GM12878 (cell line): ENCODE measurements at regions not wholly inside any gene's neighbourhood (a gene's known extent, or its start where the extent isn't known, plus 50 kb on each side); places are given as distances from the start of the nearest gene placed in this dataset.

Experiments used
- ATAC-seq: fragments of 200-7000 bp; cut with Tn5 transposase; 3 replicates; pipeline ENCODE4 v1.9.1; 2020; ENCODE audit warnings: mild to moderate bottlenecking, moderate library complexity
- BruUV-seq: library from RNA; stranded (reverse); fragments of 400-500 nt; replicated peaks from 2 replicates; lab custom pipeline; 2021; lab: Mats Ljungman, UMichigan
- CTCF ChIA-PET: fragments of 300-600 bp; sonication (Branson Sonifier 250); formaldehyde crosslinking; extraction: SDS; loops from one replicate; lab custom pipeline; 2021; ENCODE audit warnings: inconsistent platforms; lab: Yijun Ruan, JAX
- POLR2A ChIA-PET: fragments of 350-600 bp; formaldehyde crosslinking; extraction: SDS; loops from one replicate; lab custom pipeline; 2021; ENCODE audit warnings: inconsistent platforms; lab: Charles Lee
- RAD21 ChIA-PET: fragments of 300-600 bp; sonication (Branson Sonifier 250); formaldehyde crosslinking; loops from one replicate; lab custom pipeline; 2023; ENCODE audit warnings: antibody characterized with exemption; ENCODE audit not compliant: unreplicated experiment; lab: Charles Lee
- SMC1A ChIA-PET: fragments of 300-600 bp; sonication (Branson Sonifier 250); formaldehyde crosslinking; loops from one replicate; lab custom pipeline; 2023; ENCODE audit not compliant: unreplicated experiment, uncharacterized antibody; lab: Charles Lee
- DNase-seq: peaks from one replicate; pipeline ENCODE4 v3.0.0-alpha.2; 2011; ENCODE audit warnings: low read depth, low spot score
- FAIRE-seq: peaks from 3 replicates; lab custom pipeline; 2011; peaks lifted over from hg19 to GRCh38; lab: Jason Lieb, UNC
- H2AFZ ChIP-seq: 2 replicates; pipeline ENCODE4 v1.6.0; 2011; ENCODE audit warnings: low read depth, low read length, control low read depth; ENCODE audit not compliant: control insufficient read depth
- H3K27ac ChIP-seq: 2 replicates; pipeline ENCODE4 v1.5.1; 2011; ENCODE audit warnings: control low read depth; ENCODE audit not compliant: control insufficient read depth, insufficient read depth
- H3K27me3 ChIP-seq, 2 experiments: replicated peaks in 1 of 2; 2 replicates each; pipeline versions ENCODE4 v1.6.0 to v1.6.1; 2011; ENCODE audit warnings: low read length in 1 of 2; ENCODE audit not compliant: control insufficient read depth in 2 of 2, insufficient read depth in 2 of 2
- H3K36me3 ChIP-seq, 2 experiments: 2 replicates each; pipeline ENCODE4 v1.5.1; 2011; ENCODE audit warnings: low read length in 1 of 2; ENCODE audit not compliant: control insufficient read depth in 2 of 2, insufficient read depth in 2 of 2
- H3K4me1 ChIP-seq: 2 replicates; pipeline ENCODE4 v1.6.1; 2011; ENCODE audit warnings: mild to moderate bottlenecking, low read length, moderate library complexity, mixed read lengths; ENCODE audit not compliant: control insufficient read depth, insufficient read depth
- H3K4me2 ChIP-seq: 2 replicates; pipeline ENCODE4 v1.6.0; 2011; ENCODE audit warnings: control low read depth; ENCODE audit not compliant: control insufficient read depth, insufficient read depth
- H3K4me3 ChIP-seq: fragments of 200-600 bp; sonication (generic); 2 replicates; pipeline ENCODE4 v1.5.1; 2016
- H3K79me2 ChIP-seq: 2 replicates; pipeline ENCODE4 v1.6.0; 2011; ENCODE audit warnings: low read length; ENCODE audit not compliant: control insufficient read depth, insufficient read depth
- H3K9ac ChIP-seq: 2 replicates; pipeline ENCODE4 v1.8.0; 2011; ENCODE audit warnings: low read length, control low read depth, mixed read lengths; ENCODE audit not compliant: control insufficient read depth, insufficient read depth
- H3K9me3 ChIP-seq: replicated peaks from 3 replicates; pipeline ENCODE4 v1.5.1; 2011; ENCODE audit warnings: mild to moderate bottlenecking, low read length; ENCODE audit not compliant: control insufficient read depth, insufficient read depth
- H4K20me1 ChIP-seq: 2 replicates; pipeline ENCODE4 v1.6.0; 2011; ENCODE audit not compliant: control insufficient read depth, insufficient read depth
- ASH2L ChIP-seq: fragments of 300-600, 200-600 bp; sonication (generic); IDR thresholded peaks from 2 replicates; pipeline ENCODE4 v1.6.1; 2017; ENCODE audit warnings: low read depth, mild to moderate bottlenecking, borderline replicate concordance
- BACH1 ChIP-seq: fragments of 450-650 bp; IDR thresholded peaks from 2 replicates; pipeline ENCODE4 v1.6.1; 2017; ENCODE audit warnings: mild to moderate bottlenecking, borderline replicate concordance
- CTCF ChIP-seq, 3 experiments: IDR thresholded peaks in 2 of 3; conservative IDR thresholded peaks in 1 of 3; 2 replicates each; pipeline ENCODE4 v1.5.1; 2011; ENCODE audit warnings: low read depth in 3 of 3, low read length in 3 of 3, mild to moderate bottlenecking in 3 of 3, control low read depth in 2 of 3, moderate library complexity in 2 of 3, inconsistent platforms in 1 of 3, mixed read lengths in 1 of 3; ENCODE audit not compliant: control insufficient read depth in 2 of 3, insufficient read depth in 1 of 3; ENCODE audit errors: extremely low read depth in 1 of 3
- E4F1 ChIP-seq: fragments of 450-650 bp; IDR thresholded peaks from 2 replicates; pipeline ENCODE4 v1.6.1; 2018; ENCODE audit warnings: borderline replicate concordance, mild to moderate bottlenecking; ENCODE audit not compliant: partially characterized antibody
- ELK1 ChIP-seq: IDR thresholded peaks from 2 replicates; pipeline ENCODE4 v1.6.1; 2012; ENCODE audit warnings: low read depth, low read length, improper control_type of control experiment
- ESRRA ChIP-seq: IDR thresholded peaks from 2 replicates; pipeline ENCODE4 v1.6.1; 2012; ENCODE audit warnings: mild to moderate bottlenecking, low read length, improper control_type of control experiment
- FOXK2 ChIP-seq: fragments of 450-650 bp; IDR thresholded peaks from 2 replicates; pipeline ENCODE4 v1.6.1; 2017; ENCODE audit warnings: mild to moderate bottlenecking, moderate library complexity
- HDAC6 ChIP-seq: fragments of 200-600 bp; sonication (generic); IDR thresholded peaks from one replicate; pipeline ENCODE4 v1.8.0; 2017; ENCODE audit warnings: antibody characterized with exemption; ENCODE audit not compliant: unreplicated experiment
- JUND ChIP-seq: IDR thresholded peaks from 2 replicates; pipeline ENCODE4 v1.6.1; 2012; ENCODE audit warnings: low read depth, mild to moderate bottlenecking, low read length, improper control_type of control experiment, moderate library complexity
- MYB ChIP-seq: fragments of 150-350 bp; IDR thresholded peaks from 2 replicates; pipeline ENCODE4 v1.6.1; 2014; ENCODE audit warnings: mild to moderate bottlenecking, low read depth, low read length, borderline replicate concordance
- RAD51 ChIP-seq: fragments of 450-650 bp; IDR thresholded peaks from 2 replicates; pipeline ENCODE4 v1.6.1; 2016; ENCODE audit warnings: moderate library complexity, mild to moderate bottlenecking, inconsistent platforms
- SPI1 ChIP-seq: IDR thresholded peaks from 2 replicates; pipeline ENCODE4 v1.6.1; 2011; ENCODE audit warnings: low read depth, mild to moderate bottlenecking, low read length, moderate library complexity, borderline replicate concordance; ENCODE audit not compliant: insufficient read depth
- ZNF622 ChIP-seq: fragments of 450-650 bp; IDR thresholded peaks from 2 replicates; pipeline ENCODE4 v1.6.1; 2017; ENCODE audit warnings: mild to moderate bottlenecking, inconsistent platforms
- WGBS: methylation state at CpG from one replicate; pipeline ENCODE4 v1.1.6; 2016; ENCODE audit warnings: low lambda C conversion rate; ENCODE audit not compliant: insufficient replicate concordance, insufficient coverage; ENCODE audit errors: missing lambda C conversion rate; 5-methylcytosine and 5-hydroxymethylcytosine counted together
- in situ Hi-C: fragments of 300-500 bp; cut with MboI; formaldehyde crosslinking; loops from 9 replicates; pipeline ENCODE4 v1.14.3; 2018; ENCODE audit warnings: mixed read lengths
- intact Hi-C: fragments of 100-400 bp; cut with micrococcal nuclease; formaldehyde crosslinking; loops from one replicate; pipeline ENCODE4 v1.14.2; 2022; ENCODE audit not compliant: unreplicated experiment

- H3K27ac ChIP-seq, result no peak overlapping the region
- ATAC-seq, result no peak
- no peak overlapping the region for H2AFZ ChIP-seq
- no peaks in the 10 kb centered on the region for H3K27me3 ChIP-seq
- WGBS, result 9% methylated on average over 4 of the region's 4 CpGs
- no peak overlapping the region for H3K4me3 ChIP-seq
- no peaks in the 10 kb centered on the region for H3K79me2 ChIP-seq
- ChIA-PET POLR2A (no interaction called here), SMC1A (no interaction called here), CTCF (no interaction called here), RAD21 (no interaction called here)
- H3K9me3 ChIP-seq, result no peaks in the 10 kb centered on the region
- intact Hi-C loops, result no loop called here
- H3K4me1 ChIP-seq, result no peaks in the 10 kb centered on the region
- no peak for FAIRE-seq
- no peak for DNase-seq
- no peaks in the 10 kb centered on the region for H3K36me3 ChIP-seq
- BruUV-seq, result no TSS peak
- no peak overlapping the region for H3K4me2 ChIP-seq
- TF ChIP-seq RAD51 (peak; percentile 45; the same call in 1 of the 2 replicates), E4F1 (no peak)
- H3K9ac ChIP-seq, result no peak overlapping the region
- H4K20me1 ChIP-seq, result no peaks in the 10 kb centered on the region
- in situ Hi-C loops, result no loop called here
Observed at GRCh38 chr3:22029480-22029879, 278.5 kb upstream of the ZNF385D start.

- H3K4me3 ChIP-seq, result no peak overlapping the region
- no peaks in the 10 kb centered on the region for H3K4me1 ChIP-seq
- no peak for ATAC-seq
- no peak overlapping the region for H3K4me2 ChIP-seq
- BruUV-seq, result no TSS peak
- FAIRE-seq, result no peak
- ChIA-PET CTCF (no interaction called here), POLR2A (no interaction called here), RAD21 (no interaction called here), SMC1A (no interaction called here)
- H3K27ac ChIP-seq, result no peak overlapping the region
- DNase-seq, result no peak
- H4K20me1 ChIP-seq, result no peaks in the 10 kb centered on the region
- in situ Hi-C loops, result no loop called here
- H3K36me3 ChIP-seq, result no peaks in the 10 kb centered on the region
- H3K9me3 ChIP-seq, result no peaks in the 10 kb centered on the region
- H3K9ac ChIP-seq, result no peak overlapping the region
- intact Hi-C loops, result no loop called here
- H2AFZ ChIP-seq, result no peak overlapping the region
- no peaks in the 10 kb centered on the region for H3K79me2 ChIP-seq
- H3K27me3 ChIP-seq, result no peaks in the 10 kb centered on the region
- TF ChIP-seq SPI1 (no peak), FOXK2 (no peak), ASH2L (no peak), MYB (no peak), HDAC6 (no peak), ESRRA (no peak), ELK1 (no peak), JUND (no peak), CTCF (IDR thresholded peaks at IDR 0.05 in 2 of 3, conservative IDR thresholded peaks at IDR 0.05 in 1 of 3; ENCODE audit: control insufficient read depth in 2 of 3, extremely low read depth in 1 of 3, insufficient read depth in 1 of 3, low read depth in 3 of 3, low read length in 3 of 3) (no peak), BACH1 (no peak), ZNF622 (no peak)
Observed at GRCh38 chr3:22039161-22039560, 288.2 kb upstream of the ZNF385D start.
